ENCODE measurements at regions not wholly inside any gene's neighbourhood (a gene's known extent, or its start where the extent isn't known, plus 50 kb on each side); places are given as distances from the start of the nearest gene placed in this dataset.

- H3K27me3 ChIP-seq (replicated peaks; ENCODE audit: insufficient read depth, low read length): no peaks in the 10 kb centered on the region
- TF ChIP-seq EZH2 (optimal IDR thresholded peaks at IDR 0.05; ENCODE audit: low read depth, low read length) (no peak), EZH2phosphoT487 (IDR thresholded peaks at IDR 0.05; ENCODE audit: low read length) (no peak), CTCF (IDR thresholded peaks at IDR 0.05; ENCODE audit: low read length) (no peak)
- no peaks in the 10 kb centered on the region for H3K79me2 ChIP-seq (ENCODE audit: low read length)
- H3K4me3 ChIP-seq (ENCODE audit: low read length): no peak overlapping the region
- H3K9me2 ChIP-seq (replicated peaks; ENCODE audit: insufficient read depth, low read length): no peaks in the 10 kb centered on the region
- no peaks in the 10 kb centered on the region for H4K20me1 ChIP-seq (ENCODE audit: insufficient read depth, low read length)
- no peaks in the 10 kb centered on the region for H3F3A ChIP-seq (ENCODE audit: insufficient read depth, low read length)
- no peak for DNase-seq
- H3K4me2 ChIP-seq (ENCODE audit: low read depth, low read length): no peak overlapping the region
- H3K9me3 ChIP-seq (replicated peaks; ENCODE audit: insufficient read depth, low read length): no peaks in the 10 kb centered on the region
- H3K27ac ChIP-seq (ENCODE audit: low read length): no peak overlapping the region
- no peak overlapping the region for H3K9ac ChIP-seq (ENCODE audit: low read length)
- no peaks in the 10 kb centered on the region for H3K4me1 ChIP-seq (ENCODE audit: low read length)
- no peak overlapping the region for H2AFZ ChIP-seq (ENCODE audit: low read length)
- H3K36me3 ChIP-seq (replicated peaks; ENCODE audit: insufficient read depth, low read length): no peaks in the 10 kb centered on the region
These were observed 68.4 kb upstream of the HABP2 start for GRCh38 chr10:113484487-113484886.

GRCh38 chr10:113485736-113486135 lies 67.1 kb upstream of the HABP2 start:
- Histone ChIP-seq H4K20me1 (ENCODE audit: insufficient read depth, low read length) (no peaks in the 10 kb centered on the region), H3K4me2 (ENCODE audit: low read depth, low read length) (no peak overlapping the region), H3K79me2 (ENCODE audit: low read length) (no peaks in the 10 kb centered on the region), H3K9ac (ENCODE audit: low read length) (no peak overlapping the region), H3K9me3 (replicated peaks; ENCODE audit: insufficient read depth, low read length) (no peaks in the 10 kb centered on the region), H3K27ac (ENCODE audit: low read length) (no peak overlapping the region), H3K9me2 (replicated peaks; ENCODE audit: insufficient read depth, low read length) (no peaks in the 10 kb centered on the region), H3F3A (ENCODE audit: insufficient read depth, low read length) (no peaks in the 10 kb centered on the region), H2AFZ (ENCODE audit: low read length) (no peak overlapping the region), H3K27me3 (replicated peaks; ENCODE audit: insufficient read depth, low read length) (no peaks in the 10 kb centered on the region), H3K4me3 (ENCODE audit: low read length) (no peak overlapping the region), H3K36me3 (replicated peaks; ENCODE audit: insufficient read depth, low read length) (no peaks in the 10 kb centered on the region), H3K4me1 (ENCODE audit: low read length) (no peaks in the 10 kb centered on the region)
- no peak for TF ChIP-seq CTCF (IDR thresholded peaks at IDR 0.05; ENCODE audit: low read length)
- no peak for DNase-seq

GRCh38 chr10:113486531-113486930 lies 66.3 kb upstream of the HABP2 start:
- no peaks in the 10 kb centered on the region for H3F3A ChIP-seq (ENCODE audit: insufficient read depth, low read length)
- H3K4me1 ChIP-seq (ENCODE audit: low read length): no peaks in the 10 kb centered on the region
- H4K20me1 ChIP-seq (ENCODE audit: insufficient read depth, low read length): no peaks in the 10 kb centered on the region
- H3K9ac ChIP-seq (ENCODE audit: low read length): no peak overlapping the region
- H3K4me2 ChIP-seq (ENCODE audit: low read depth, low read length): no peak overlapping the region
- no peaks in the 10 kb centered on the region for H3K9me2 ChIP-seq (replicated peaks; ENCODE audit: insufficient read depth, low read length)
- no peaks in the 10 kb centered on the region for H3K27me3 ChIP-seq (replicated peaks; ENCODE audit: insufficient read depth, low read length)
- no peak overlapping the region for H3K4me3 ChIP-seq (ENCODE audit: low read length)
- no peak overlapping the region for H3K27ac ChIP-seq (ENCODE audit: low read length)
- H3K9me3 ChIP-seq (replicated peaks; ENCODE audit: insufficient read depth, low read length): no peaks in the 10 kb centered on the region
- no peak for DNase-seq
- H3K36me3 ChIP-seq (replicated peaks; ENCODE audit: insufficient read depth, low read length): no peaks in the 10 kb centered on the region
- H2AFZ ChIP-seq (ENCODE audit: low read length): no peak overlapping the region
- TF ChIP-seq EZH2 (optimal IDR thresholded peaks at IDR 0.05; ENCODE audit: low read depth, low read length) (no peak), CTCF (IDR thresholded peaks at IDR 0.05; ENCODE audit: low read length) (no peak)
- H3K79me2 ChIP-seq (ENCODE audit: low read length): no peaks in the 10 kb centered on the region

GRCh38 chr10:113487154-113487553 lies 65.7 kb upstream of the HABP2 start:
- Histone ChIP-seq H3K9ac (ENCODE audit: low read length) (no peak overlapping the region), H3K4me3 (ENCODE audit: low read length) (no peak overlapping the region), H4K20me1 (ENCODE audit: insufficient read depth, low read length) (no peaks in the 10 kb centered on the region), H3K9me3 (replicated peaks; ENCODE audit: insufficient read depth, low read length) (no peaks in the 10 kb centered on the region), H3K4me2 (ENCODE audit: low read depth, low read length) (no peak overlapping the region), H3F3A (ENCODE audit: insufficient read depth, low read length) (no peaks in the 10 kb centered on the region), H3K9me2 (replicated peaks; ENCODE audit: insufficient read depth, low read length) (no peaks in the 10 kb centered on the region), H3K36me3 (replicated peaks; ENCODE audit: insufficient read depth, low read length) (no peaks in the 10 kb centered on the region), H3K27ac (ENCODE audit: low read length) (no peak overlapping the region), H2AFZ (ENCODE audit: low read length) (no peak overlapping the region), H3K27me3 (replicated peaks; ENCODE audit: insufficient read depth, low read length) (no peaks in the 10 kb centered on the region), H3K79me2 (ENCODE audit: low read length) (no peaks in the 10 kb centered on the region), H3K4me1 (ENCODE audit: low read length) (no peaks in the 10 kb centered on the region)
- TF ChIP-seq EZH2phosphoT487 (IDR thresholded peaks at IDR 0.05; ENCODE audit: low read length): no peak
- no peak for TF ChIP-seq EZH2 (optimal IDR thresholded peaks at IDR 0.05; ENCODE audit: low read depth, low read length)
- TF ChIP-seq CTCF (IDR thresholded peaks at IDR 0.05; ENCODE audit: low read length): no peak
- no peak for DNase-seq

All from MM.1S (cell line).